Subcutaneous abdominal adipose tissue (tissue), 5 donors: ENCODE measurements at regions not wholly inside any gene's neighbourhood (a gene's known extent, or its start where the extent isn't known, plus 50 kb on each side); places are given as distances from the start of the nearest gene placed in this dataset.
"Not testable (repeated sequence)": the region's sequence is repeated elsewhere in the genome, so short reads cannot be mapped to it uniquely, and the experiment has no call there.

Source experiments
- H3K27ac ChIP-seq: one replicate; pipeline ENCODE4 v1.7.0; 2013; ENCODE audit warnings: low read depth, mild to moderate bottlenecking, inconsistent platforms, low read length, moderate library complexity
- H3K27me3 ChIP-seq, 5 donors: one replicate each; pipeline ENCODE4 v1.7.0; 2013; ENCODE audit warnings: low read length in 5 of 5, inconsistent platforms in 1 of 5; ENCODE audit not compliant: control insufficient read depth in 5 of 5, insufficient read depth in 4 of 5
- H3K36me3 ChIP-seq, 5 donors: one replicate each; pipeline ENCODE4 v1.7.0; 2013; ENCODE audit warnings: low read length in 5 of 5; ENCODE audit not compliant: control insufficient read depth in 5 of 5, insufficient read depth in 5 of 5
- H3K4me1 ChIP-seq, 5 donors: one replicate each; pipeline ENCODE4 v1.7.0; 2013; ENCODE audit warnings: low read length in 5 of 5, mild to moderate bottlenecking in 3 of 5, moderate library complexity in 1 of 5; ENCODE audit not compliant: control insufficient read depth in 5 of 5, insufficient read depth in 5 of 5
- H3K4me3 ChIP-seq, 5 donors: one replicate each; pipeline ENCODE4 v1.7.0; 2013; ENCODE audit warnings: low read length in 5 of 5, low read depth in 1 of 5
- H3K9ac ChIP-seq, 5 donors: one replicate each; pipeline ENCODE4 v1.7.0; 2013; ENCODE audit warnings: low read length in 5 of 5, mild to moderate bottlenecking in 4 of 5, moderate library complexity in 3 of 5
- H3K9me3 ChIP-seq, 5 donors: one replicate each; pipeline ENCODE4 v1.7.0; 2013; ENCODE audit warnings: low read length in 5 of 5; ENCODE audit not compliant: control insufficient read depth in 5 of 5
- donor health status: healthy.
- donor health status: healthy.
- donor health status: healthy.
- donor health status: healthy.
- donor health status: healthy.

DNA sequence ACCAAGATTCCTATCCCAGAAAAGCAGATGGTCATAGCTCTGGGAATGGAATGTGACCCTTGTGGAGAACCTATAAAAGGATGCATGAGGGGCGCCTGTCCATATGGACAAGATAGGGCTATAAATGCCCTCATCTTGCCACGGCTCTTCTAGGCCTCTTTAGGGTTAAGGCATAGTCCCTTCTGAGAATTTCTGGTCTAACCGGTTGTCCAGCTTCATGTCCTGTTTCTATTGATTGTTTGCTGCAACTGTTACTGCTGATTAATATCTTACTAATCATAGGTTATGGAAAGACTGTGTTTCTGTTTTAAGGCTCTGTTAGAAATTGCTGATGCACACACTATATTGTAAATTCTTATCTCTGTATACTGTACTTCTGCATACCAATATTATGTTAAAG, 462.6 kb upstream of the FSIP2 start:
- H3K9ac ChIP-seq, H3K4me1 ChIP-seq, H3K27ac ChIP-seq, H3K4me3 ChIP-seq, H3K9me3 ChIP-seq, H3K36me3 ChIP-seq, H3K27me3 ChIP-seq: not testable (repeated sequence)

DNA sequence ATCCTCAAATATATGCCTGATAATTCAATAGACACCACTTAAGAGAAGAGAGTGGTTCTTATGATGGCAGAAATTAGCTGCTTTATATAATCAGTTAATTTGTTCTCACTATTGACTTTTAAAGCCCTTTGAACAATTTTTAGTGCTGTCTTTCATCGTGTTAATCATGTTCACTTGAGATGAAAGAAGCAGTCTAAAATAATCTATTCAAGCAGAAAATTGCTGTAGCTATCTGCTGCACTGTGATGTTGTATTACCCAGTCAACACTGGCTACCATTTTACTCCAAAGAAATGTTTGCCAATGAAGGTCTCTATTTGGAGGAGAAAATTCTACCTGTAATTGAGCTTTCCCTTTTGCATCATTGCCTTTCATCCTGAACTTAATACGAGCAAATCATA, 459.8 kb upstream of the FSIP2 start:
- Histone ChIP-seq H3K4me3 (no peak overlapping the region), H3K9me3 (no peaks in the 10 kb centered on the region), H3K4me1 (no peaks in the 10 kb centered on the region), H3K36me3 (no peaks in the 10 kb centered on the region), H3K9ac (no peak overlapping the region), H3K27ac (no peak overlapping the region), H3K27me3 (no peaks in the 10 kb centered on the region)

DNA sequence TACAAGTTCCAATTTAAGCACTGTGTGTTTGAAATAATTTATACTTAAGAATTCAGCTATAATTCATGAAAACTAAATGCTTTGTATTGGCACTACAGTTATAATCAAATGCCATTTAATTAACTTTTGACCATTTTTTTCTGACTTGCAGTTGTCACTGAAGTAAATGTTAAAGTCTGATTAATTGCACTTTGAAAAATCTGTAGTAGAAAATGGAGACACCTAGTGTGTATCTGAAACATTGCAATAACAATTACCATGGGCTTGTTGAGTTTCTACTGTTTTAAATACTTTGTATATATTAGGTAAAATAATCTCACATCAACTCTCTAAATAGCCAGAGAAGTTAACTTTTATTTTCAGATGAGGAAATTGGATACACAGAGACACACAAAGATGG, 458.6 kb upstream of the FSIP2 start:
- Histone ChIP-seq H3K36me3 (no peaks in the 10 kb centered on the region), H3K27ac (no peak overlapping the region), H3K4me3 (no peak overlapping the region), H3K27me3 (no peaks in the 10 kb centered on the region), H3K4me1 (no peaks in the 10 kb centered on the region), H3K9me3 (no peaks in the 10 kb centered on the region), H3K9ac (no peak overlapping the region)

DNA sequence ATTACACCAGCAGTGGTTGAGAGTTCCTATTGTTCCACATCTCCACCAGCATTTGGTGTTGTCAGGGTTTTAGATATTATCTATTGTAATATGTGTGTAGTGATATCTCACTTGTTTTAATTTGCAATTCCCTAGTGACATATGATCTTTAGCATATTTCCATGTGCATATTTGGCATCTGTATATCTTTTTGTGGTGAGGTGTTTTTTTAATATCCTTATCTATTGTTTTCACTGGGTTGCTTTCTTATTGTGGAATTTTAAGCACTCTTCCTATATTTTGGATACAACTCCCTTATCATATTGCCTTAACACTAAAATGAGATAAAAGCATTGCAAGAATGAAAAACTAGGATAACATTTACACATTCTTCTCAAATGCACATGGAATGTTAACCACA, 453.9 kb upstream of the FSIP2 start:
- H3K4me1 ChIP-seq, result no peaks in the 10 kb centered on the region
- no peaks in the 10 kb centered on the region for H3K9me3 ChIP-seq
- no peak overlapping the region for H3K4me3 ChIP-seq
- no peak overlapping the region for H3K27ac ChIP-seq
- no peaks in the 10 kb centered on the region for H3K36me3 ChIP-seq
- no peaks in the 10 kb centered on the region for H3K27me3 ChIP-seq
- no peak overlapping the region for H3K9ac ChIP-seq

DNA sequence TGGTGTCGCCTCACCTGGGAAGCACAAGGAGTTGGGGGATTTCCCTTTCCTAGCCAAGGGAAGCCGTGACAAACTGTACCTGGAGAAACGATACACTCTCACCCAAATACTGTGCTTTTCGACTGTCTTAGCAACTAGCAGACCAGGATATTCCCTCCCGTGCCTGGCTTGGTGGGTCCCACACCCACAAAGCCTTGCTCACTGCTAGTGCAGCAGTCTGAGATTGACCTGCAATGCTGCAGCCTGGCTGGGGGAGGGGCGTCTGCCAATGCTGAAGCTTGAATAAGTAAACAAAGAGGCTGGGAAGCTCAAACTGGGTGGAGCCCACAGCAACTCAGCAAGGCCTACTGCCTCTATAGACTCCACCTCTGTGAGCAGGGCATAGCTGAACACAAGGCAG, 448.6 kb upstream of the FSIP2 start:
- not testable (repeated sequence) for H3K27ac ChIP-seq, H3K9me3 ChIP-seq, H3K27me3 ChIP-seq, H3K9ac ChIP-seq, H3K4me3 ChIP-seq, H3K4me1 ChIP-seq, H3K36me3 ChIP-seq

DNA sequence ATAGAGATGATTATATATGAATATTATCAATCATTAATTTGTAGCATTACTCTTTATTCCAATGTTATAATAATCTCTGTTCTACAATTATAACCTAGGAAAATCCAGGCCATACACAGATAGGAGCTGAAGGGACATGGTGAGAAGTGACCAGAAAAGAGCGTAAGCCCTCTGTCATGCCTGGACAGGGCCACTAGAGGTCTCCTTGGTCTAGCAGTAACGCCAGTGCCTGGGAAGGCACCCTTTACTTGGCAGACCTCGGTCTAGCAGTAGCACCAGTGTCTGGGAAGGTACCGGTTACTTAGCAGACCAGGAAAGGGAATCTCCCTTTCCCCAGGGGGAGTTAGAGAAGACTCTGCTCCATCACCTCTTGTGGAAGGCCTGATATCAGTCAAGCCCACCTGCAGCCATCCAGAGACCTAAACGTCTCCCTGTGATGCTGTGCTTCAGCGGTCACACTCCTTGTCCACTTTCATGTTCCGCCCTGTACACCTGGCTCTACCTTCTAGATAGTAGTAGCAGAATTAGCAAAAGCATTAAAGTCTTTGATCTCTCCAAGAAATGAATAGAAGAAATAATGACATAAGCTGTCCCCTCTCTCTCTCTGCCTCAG, 447.5 kb upstream of the FSIP2 start:
- H3K27me3 ChIP-seq, result no peaks in the 10 kb centered on the region
- H3K27ac ChIP-seq, result no peak overlapping the region
- no peak overlapping the region for H3K4me3 ChIP-seq
- no peaks in the 10 kb centered on the region for H3K4me1 ChIP-seq
- no peak overlapping the region for H3K9ac ChIP-seq
- H3K9me3 ChIP-seq, result no peaks in the 10 kb centered on the region
- no peaks in the 10 kb centered on the region for H3K36me3 ChIP-seq

DNA sequence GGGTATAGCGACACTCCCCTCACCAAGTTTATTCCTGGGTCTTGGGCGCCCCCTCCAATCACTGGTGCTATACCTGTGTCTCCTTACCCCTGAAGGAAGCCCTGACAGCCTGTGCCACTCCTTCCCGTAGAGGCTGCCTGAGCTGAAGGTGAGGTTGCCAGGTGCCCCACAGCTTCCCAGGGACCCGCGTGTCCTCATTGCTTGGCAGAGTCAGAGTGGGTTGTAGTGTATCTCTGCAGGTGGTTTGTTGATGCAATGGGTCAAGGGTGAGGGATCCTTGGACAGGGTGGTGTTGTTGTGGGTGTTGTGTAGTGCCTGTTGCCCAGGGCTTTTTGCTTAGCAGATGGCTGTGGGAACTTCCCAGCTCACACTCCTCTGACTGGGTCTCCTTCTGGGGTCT, 438.7 kb upstream of the FSIP2 start:
- H3K4me3 ChIP-seq, result no peak overlapping the region
- H3K27me3 ChIP-seq, result no peaks in the 10 kb centered on the region
- H3K9ac ChIP-seq, result no peak overlapping the region
- no peak overlapping the region for H3K27ac ChIP-seq
- H3K4me1 ChIP-seq, result no peaks in the 10 kb centered on the region
- H3K36me3 ChIP-seq, result no peaks in the 10 kb centered on the region
- peaks cover 0 to 4% (median 0%) of the 10 kb centered on the region in 5 donors for H3K9me3 ChIP-seq

DNA sequence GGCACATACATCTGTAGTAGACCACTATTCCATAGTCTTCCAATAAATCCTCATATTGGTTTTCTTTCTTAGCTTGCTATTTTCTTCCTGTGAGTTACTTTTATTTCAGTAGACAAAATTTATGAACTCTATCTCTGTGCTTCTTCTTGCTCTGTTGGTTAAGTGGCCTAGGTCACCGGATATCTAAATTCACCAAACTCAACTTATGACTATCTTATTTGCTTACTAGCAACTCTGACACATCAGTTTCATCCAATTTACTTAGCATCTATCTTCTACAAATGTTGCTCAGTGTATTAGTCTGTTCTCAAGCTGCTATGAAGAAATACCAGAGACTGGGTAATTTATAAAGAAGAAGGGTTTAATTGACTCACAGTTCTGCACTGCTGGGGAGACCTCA, 432.5 kb upstream of the FSIP2 start:
- H3K9me3 ChIP-seq, result no peaks in the 10 kb centered on the region

DNA sequence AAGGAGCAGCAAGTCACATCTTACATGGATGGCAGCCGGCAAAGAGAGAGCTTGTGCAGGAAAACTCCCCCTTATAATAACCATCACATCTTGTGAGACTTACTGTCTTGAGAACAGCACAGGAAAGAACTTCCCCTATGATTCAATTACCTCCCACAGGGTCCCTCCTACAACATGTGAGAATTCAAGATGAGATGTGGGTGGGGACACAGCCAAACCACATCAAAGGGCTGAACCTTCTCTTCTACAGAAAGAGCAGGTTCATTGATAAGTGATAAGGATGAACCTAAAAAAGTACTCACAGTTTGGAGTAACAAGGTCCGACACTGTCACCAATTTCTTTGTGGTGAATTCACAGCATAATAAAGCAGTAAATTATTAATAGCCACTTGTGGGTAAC, 422.2 kb upstream of the FSIP2 start:
- Histone ChIP-seq H3K4me1 (no peaks in the 10 kb centered on the region), H3K9me3 (no peaks in the 10 kb centered on the region), H3K27me3 (no peaks in the 10 kb centered on the region), H3K4me3 (no peak overlapping the region), H3K27ac (no peak overlapping the region), H3K9ac (no peak overlapping the region), H3K36me3 (no peaks in the 10 kb centered on the region)

More for the DNA sequence above, 432.5 kb upstream of the FSIP2 start:
- Histone ChIP-seq H3K27me3 (no peaks in the 10 kb centered on the region), H3K4me3 (no peak overlapping the region), H3K36me3 (no peaks in the 10 kb centered on the region), H3K27ac (no peak overlapping the region), H3K4me1 (no peaks in the 10 kb centered on the region), H3K9ac (no peak overlapping the region)

DNA sequence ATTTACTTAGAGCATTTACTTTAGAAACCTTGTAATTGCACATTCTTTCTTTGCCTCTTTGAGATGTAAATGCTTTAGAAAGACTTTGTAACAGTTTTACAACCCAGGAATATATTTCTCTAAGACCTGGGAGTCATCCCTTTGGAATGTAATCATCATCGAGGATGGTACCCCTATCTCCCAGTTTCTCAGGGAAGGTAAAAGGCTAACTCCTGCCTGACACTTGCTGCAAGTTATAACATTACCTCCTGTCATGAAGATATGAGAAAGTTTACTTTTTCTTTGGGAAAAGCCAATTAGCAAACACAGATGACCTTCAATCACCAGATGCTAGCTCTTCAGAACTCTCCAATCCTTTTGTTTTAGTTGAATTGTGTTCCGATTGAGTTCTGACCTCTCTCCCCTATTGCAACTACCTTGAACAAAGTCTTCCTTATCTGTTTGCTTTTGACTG, 420.3 kb upstream of the FSIP2 start:
- Histone ChIP-seq H3K36me3 (no peaks in the 10 kb centered on the region), H3K27me3 (no peaks in the 10 kb centered on the region), H3K4me1 (no peaks in the 10 kb centered on the region), H3K4me3 (no peak overlapping the region), H3K9me3 (no peaks in the 10 kb centered on the region), H3K27ac (no peak overlapping the region), H3K9ac (no peak overlapping the region)

DNA sequence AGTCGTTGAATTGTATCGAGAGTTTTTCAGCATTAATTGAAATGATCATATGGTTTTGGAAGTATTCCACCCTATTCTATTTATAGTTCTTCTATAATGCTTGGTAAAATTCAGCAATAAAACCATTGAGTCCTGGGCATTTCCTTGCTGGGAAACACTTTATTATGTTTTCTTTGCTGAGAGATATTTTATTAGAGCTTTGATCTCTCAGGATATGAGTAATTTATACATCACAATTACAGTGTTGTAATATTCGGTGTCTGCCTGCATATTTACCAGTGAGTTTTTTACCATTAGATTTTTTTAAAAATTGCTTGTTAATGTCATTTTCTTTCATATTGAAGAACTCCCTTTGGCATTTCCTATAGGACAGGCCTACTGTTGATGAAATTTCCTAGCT, 402.7 kb upstream of the FSIP2 start:
- Histone ChIP-seq H3K36me3 (no peaks in the 10 kb centered on the region), H3K4me3 (no peak overlapping the region), H3K4me1 (no peaks in the 10 kb centered on the region), H3K27ac (no peak overlapping the region), H3K27me3 (no peaks in the 10 kb centered on the region), H3K9ac (no peak overlapping the region), H3K9me3 (peaks cover 0 to 5% (median 2%) of the 10 kb centered on the region in 5 donors)
